Ishikawa (cell line): ENCODE measurements at regions not wholly inside any gene's neighbourhood (a gene's known extent, or its start where the extent isn't known, plus 50 kb on each side); places are given as distances from the start of the nearest gene placed in this dataset.

Source experiments
- CREB1 ChIP-seq: IDR thresholded peaks from 2 replicates; pipeline ENCODE4 v1.6.1; 2012; ENCODE audit warnings: low read depth
- EGR1 ChIP-seq: IDR thresholded peaks from 2 replicates; pipeline ENCODE4 v1.6.1; 2012
- EP300 ChIP-seq: IDR thresholded peaks from 2 replicates; pipeline ENCODE4 v1.6.1; 2012; ENCODE audit warnings: borderline replicate concordance
- FOXM1 ChIP-seq: IDR thresholded peaks from 2 replicates; pipeline ENCODE4 v1.6.1; 2012; ENCODE audit warnings: low read depth, borderline replicate concordance
- MAX ChIP-seq: IDR thresholded peaks from 2 replicates; pipeline ENCODE4 v1.6.1; 2012
- RAD21 ChIP-seq: IDR thresholded peaks from 2 replicates; pipeline ENCODE4 v1.6.1; 2012; ENCODE audit warnings: low read depth
- TAF1 ChIP-seq: IDR thresholded peaks from 2 replicates; pipeline ENCODE4 v1.6.1; 2012; ENCODE audit warnings: low read depth, mild to moderate bottlenecking
- TCF12 ChIP-seq: IDR thresholded peaks from 2 replicates; pipeline ENCODE4 v1.6.1; 2012; ENCODE audit warnings: low read depth
- TEAD4 ChIP-seq: IDR thresholded peaks from 2 replicates; pipeline ENCODE4 v1.6.1; 2012
- USF1 ChIP-seq: IDR thresholded peaks from 2 replicates; pipeline ENCODE4 v1.6.1; 2012
- YY1 ChIP-seq: IDR thresholded peaks from 2 replicates; pipeline ENCODE4 v1.6.1; 2012; ENCODE audit warnings: low read depth
- ZBTB7A ChIP-seq: IDR thresholded peaks from 2 replicates; pipeline ENCODE4 v1.6.1; 2012; ENCODE audit warnings: low read depth

- TF ChIP-seq TEAD4: no peak
- no peak for TF ChIP-seq USF1
- no peak for TF ChIP-seq FOXM1
- TF ChIP-seq EP300: no peak
- TF ChIP-seq TAF1: no peak
- no peak for TF ChIP-seq MAX
- no peak for TF ChIP-seq ZBTB7A
- no peak for TF ChIP-seq RAD21
- no peak for TF ChIP-seq CREB1
- no peak for TF ChIP-seq YY1
- no peak for TF ChIP-seq EGR1
- no peak for TF ChIP-seq TCF12
These were observed 322.1 kb upstream of the CHAC2 start for GRCh38 chr2:53445383-53446070.
